ENCODE measurements at regions not wholly inside any gene's neighbourhood (a gene's known extent, or its start where the extent isn't known, plus 50 kb on each side); places are given as distances from the start of the nearest gene placed in this dataset.
A peak's percentile ranks its signal among the peaks of the same experiment; 100 is the strongest.

DNA sequence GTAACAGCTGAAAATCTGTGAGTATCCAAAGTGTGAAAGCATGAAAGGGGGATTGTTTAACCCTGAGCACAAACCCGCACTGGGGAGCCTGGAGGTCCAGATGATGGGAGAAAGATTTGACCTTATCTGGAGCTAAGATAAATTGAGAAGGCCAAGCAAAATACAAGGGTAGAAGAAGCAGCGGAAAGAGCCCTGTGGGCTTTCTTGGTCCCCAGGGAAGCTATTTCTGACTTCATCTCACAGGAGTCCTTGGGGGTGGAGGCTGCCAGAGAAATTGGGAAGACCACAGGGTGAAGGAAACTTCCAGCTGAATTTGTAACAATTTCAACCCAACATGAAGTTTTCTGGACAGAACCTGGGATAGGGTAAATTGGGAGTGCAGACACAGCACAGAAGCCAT, 476.9 kb downstream of the MMUT start:
- no peak overlapping the region for H3K27ac ChIP-seq (ENCODE audit: control insufficient read depth, insufficient read depth)
- H3K9me3 ChIP-seq (replicated peaks; ENCODE audit: control insufficient read depth, insufficient read depth, low read length), result no peaks in the 10 kb centered on the region; the same call in 2 of the 3 replicates
- ChIA-PET CTCF (no interaction called here), POLR2A (no interaction called here), SMC1A (ENCODE audit: uncharacterized antibody, unreplicated experiment) (no interaction called here), RAD21 (ENCODE audit: unreplicated experiment) (no interaction called here)
- WGBS (ENCODE audit: insufficient coverage, insufficient replicate concordance, low lambda C conversion rate, missing lambda C conversion rate), result 45% methylated on average over 2 of the region's 2 CpGs
- no peak overlapping the region for H3K4me3 ChIP-seq
- TF ChIP-seq MEF2B (IDR thresholded peaks at IDR 0.05; ENCODE audit: partially characterized antibody, poor library complexity, severe bottlenecking) (peak; percentile 52), EZH2 (IDR thresholded peaks at IDR 0.05; ENCODE audit: borderline replicate concordance, control insufficient read depth, low read depth, low read length) (no peak)
- H3K36me3 ChIP-seq (ENCODE audit: control insufficient read depth in 2 of 2, insufficient read depth in 2 of 2, low read length in 1 of 2), result no peaks in the 10 kb centered on the region
- BruUV-seq (replicated peaks), result no TSS peak
- no peaks in the 10 kb centered on the region for H3K79me2 ChIP-seq (ENCODE audit: control insufficient read depth, insufficient read depth, low read length)
- H4K20me1 ChIP-seq (ENCODE audit: control insufficient read depth, insufficient read depth), result no peaks in the 10 kb centered on the region
- in situ Hi-C loops (cut with MboI) (no loop called here), intact Hi-C loops (cut with micrococcal nuclease; ENCODE audit: unreplicated experiment) (no loop called here)
- H3K4me1 ChIP-seq (ENCODE audit: control insufficient read depth, insufficient read depth, low read length), result no peaks in the 10 kb centered on the region
- no peak for ATAC-seq
- no peak overlapping the region for H2AFZ ChIP-seq (ENCODE audit: control insufficient read depth, low read depth, low read length)
- no peaks in the 10 kb centered on the region for H3K27me3 ChIP-seq (replicated peaks in 1 of 2; ENCODE audit: control insufficient read depth in 2 of 2, insufficient read depth in 2 of 2, low read length in 1 of 2)
- no peak for DNase-seq (ENCODE audit: low read depth, low spot score)
- no peak overlapping the region for H3K9ac ChIP-seq (ENCODE audit: control insufficient read depth, insufficient read depth, low read length)
- H3K4me2 ChIP-seq (ENCODE audit: control insufficient read depth, insufficient read depth), result no peak overlapping the region
- no peak for FAIRE-seq

DNA sequence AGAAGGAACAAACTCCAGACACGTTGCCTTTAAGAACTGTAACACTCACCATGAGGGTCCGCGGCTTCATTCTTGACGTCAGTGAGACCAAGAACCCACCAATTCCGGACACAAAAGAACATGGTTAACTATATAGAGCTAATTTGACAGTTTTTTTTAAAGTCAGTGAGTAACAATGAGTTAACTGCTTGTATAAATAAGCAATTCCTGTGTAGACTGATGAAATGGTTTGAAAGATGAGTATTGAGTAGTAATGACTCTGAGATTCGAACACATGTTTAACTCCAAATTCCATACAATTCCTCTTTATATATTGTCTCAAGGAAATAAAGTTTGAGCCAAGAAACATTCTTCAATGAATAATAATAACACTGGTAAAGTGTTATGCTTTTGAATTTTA, 478.0 kb downstream of the MMUT start:
- intact Hi-C loops (cut with micrococcal nuclease; ENCODE audit: unreplicated experiment) (no loop called here), in situ Hi-C loops (cut with MboI) (no loop called here)
- H3K27me3 ChIP-seq (replicated peaks in 1 of 2; ENCODE audit: control insufficient read depth in 2 of 2, insufficient read depth in 2 of 2, low read length in 1 of 2), result no peaks in the 10 kb centered on the region
- DNase-seq (ENCODE audit: low read depth, low spot score) (no peak), ATAC-seq (no peak), FAIRE-seq (no peak)
- CTCF ChIA-PET, result no interaction called here
- no peaks in the 10 kb centered on the region for H3K4me1 ChIP-seq (ENCODE audit: control insufficient read depth, insufficient read depth, low read length)
- H3K9me3 ChIP-seq (replicated peaks; ENCODE audit: control insufficient read depth, insufficient read depth, low read length), result no peaks in the 10 kb centered on the region; the same call in 2 of the 3 replicates
- no peaks in the 10 kb centered on the region for H3K79me2 ChIP-seq (ENCODE audit: control insufficient read depth, insufficient read depth, low read length)
- WGBS (ENCODE audit: insufficient coverage, insufficient replicate concordance, low lambda C conversion rate, missing lambda C conversion rate), result 40% methylated on average over 6 of the region's 6 CpGs
- H2AFZ ChIP-seq (ENCODE audit: control insufficient read depth, low read depth, low read length), result no peak overlapping the region
- no peak overlapping the region for H3K27ac ChIP-seq (ENCODE audit: control insufficient read depth, insufficient read depth)
- H4K20me1 ChIP-seq (ENCODE audit: control insufficient read depth, insufficient read depth), result no peaks in the 10 kb centered on the region
- no TSS peak for BruUV-seq (replicated peaks)
- RAD21 ChIA-PET (ENCODE audit: unreplicated experiment), result no interaction called here
- no peaks in the 10 kb centered on the region for H3K36me3 ChIP-seq (ENCODE audit: control insufficient read depth in 2 of 2, insufficient read depth in 2 of 2, low read length in 1 of 2)
- SMC1A ChIA-PET (ENCODE audit: uncharacterized antibody, unreplicated experiment), result no interaction called here
- no peak overlapping the region for H3K9ac ChIP-seq (ENCODE audit: control insufficient read depth, insufficient read depth, low read length)
- no peak overlapping the region for H3K4me2 ChIP-seq (ENCODE audit: control insufficient read depth, insufficient read depth)
- no peak overlapping the region for H3K4me3 ChIP-seq
- POLR2A ChIA-PET, result no interaction called here
- TF ChIP-seq, protein P1, sequence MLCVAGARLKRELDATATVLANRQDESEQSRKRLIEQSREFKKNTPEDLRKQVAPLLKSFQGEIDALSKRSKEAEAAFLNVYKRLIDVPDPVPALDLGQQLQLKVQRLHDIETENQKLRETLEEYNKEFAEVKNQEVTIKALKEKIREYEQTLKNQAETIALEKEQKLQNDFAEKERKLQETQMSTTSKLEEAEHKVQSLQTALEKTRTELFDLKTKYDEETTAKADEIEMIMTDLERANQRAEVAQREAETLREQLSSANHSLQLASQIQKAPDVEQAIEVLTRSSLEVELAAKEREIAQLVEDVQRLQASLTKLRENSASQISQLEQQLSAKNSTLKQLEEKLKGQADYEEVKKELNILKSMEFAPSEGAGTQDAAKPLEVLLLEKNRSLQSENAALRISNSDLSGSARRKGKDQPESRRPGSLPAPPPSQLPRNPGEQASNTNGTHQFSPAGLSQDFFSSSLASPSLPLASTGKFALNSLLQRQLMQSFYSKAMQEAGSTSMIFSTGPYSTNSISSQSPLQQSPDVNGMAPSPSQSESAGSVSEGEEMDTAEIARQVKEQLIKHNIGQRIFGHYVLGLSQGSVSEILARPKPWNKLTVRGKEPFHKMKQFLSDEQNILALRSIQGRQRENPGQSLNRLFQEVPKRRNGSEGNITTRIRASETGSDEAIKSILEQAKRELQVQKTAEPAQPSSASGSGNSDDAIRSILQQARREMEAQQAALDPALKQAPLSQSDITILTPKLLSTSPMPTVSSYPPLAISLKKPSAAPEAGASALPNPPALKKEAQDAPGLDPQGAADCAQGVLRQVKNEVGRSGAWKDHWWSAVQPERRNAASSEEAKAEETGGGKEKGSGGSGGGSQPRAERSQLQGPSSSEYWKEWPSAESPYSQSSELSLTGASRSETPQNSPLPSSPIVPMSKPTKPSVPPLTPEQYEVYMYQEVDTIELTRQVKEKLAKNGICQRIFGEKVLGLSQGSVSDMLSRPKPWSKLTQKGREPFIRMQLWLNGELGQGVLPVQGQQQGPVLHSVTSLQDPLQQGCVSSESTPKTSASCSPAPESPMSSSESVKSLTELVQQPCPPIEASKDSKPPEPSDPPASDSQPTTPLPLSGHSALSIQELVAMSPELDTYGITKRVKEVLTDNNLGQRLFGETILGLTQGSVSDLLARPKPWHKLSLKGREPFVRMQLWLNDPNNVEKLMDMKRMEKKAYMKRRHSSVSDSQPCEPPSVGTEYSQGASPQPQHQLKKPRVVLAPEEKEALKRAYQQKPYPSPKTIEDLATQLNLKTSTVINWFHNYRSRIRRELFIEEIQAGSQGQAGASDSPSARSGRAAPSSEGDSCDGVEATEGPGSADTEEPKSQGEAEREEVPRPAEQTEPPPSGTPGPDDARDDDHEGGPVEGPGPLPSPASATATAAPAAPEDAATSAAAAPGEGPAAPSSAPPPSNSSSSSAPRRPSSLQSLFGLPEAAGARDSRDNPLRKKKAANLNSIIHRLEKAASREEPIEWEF (IDR thresholded peaks at IDR 0.05; ENCODE audit: insufficient replicate concordance, low read depth, low read length), result no peak
- TF ChIP-seq NFIC (IDR thresholded peaks at IDR 0.05; ENCODE audit: low read depth, low read length) (no peak), POLR2AphosphoS5 (IDR thresholded peaks at IDR 0.05; ENCODE audit: low read length) (no peak)
- TF ChIP-seq, protein P2, sequence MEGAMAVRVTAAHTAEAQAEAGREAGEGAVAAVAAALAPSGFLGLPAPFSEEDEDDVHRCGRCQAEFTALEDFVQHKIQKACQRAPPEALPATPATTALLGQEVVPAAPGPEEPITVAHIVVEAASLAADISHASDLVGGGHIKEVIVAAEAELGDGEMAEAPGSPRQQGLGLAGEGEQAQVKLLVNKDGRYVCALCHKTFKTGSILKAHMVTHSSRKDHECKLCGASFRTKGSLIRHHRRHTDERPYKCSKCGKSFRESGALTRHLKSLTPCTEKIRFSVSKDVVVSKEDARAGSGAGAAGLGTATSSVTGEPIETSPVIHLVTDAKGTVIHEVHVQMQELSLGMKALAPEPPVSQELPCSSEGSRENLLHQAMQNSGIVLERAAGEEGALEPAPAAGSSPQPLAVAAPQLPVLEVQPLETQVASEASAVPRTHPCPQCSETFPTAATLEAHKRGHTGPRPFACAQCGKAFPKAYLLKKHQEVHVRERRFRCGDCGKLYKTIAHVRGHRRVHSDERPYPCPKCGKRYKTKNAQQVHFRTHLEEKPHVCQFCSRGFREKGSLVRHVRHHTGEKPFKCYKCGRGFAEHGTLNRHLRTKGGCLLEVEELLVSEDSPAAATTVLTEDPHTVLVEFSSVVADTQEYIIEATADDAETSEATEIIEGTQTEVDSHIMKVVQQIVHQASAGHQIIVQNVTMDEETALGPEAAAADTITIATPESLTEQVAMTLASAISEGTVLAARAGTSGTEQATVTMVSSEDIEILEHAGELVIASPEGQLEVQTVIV (IDR thresholded peaks at IDR 0.05; ENCODE audit: borderline replicate concordance, partially characterized antibody), result no peak
- TF ChIP-seq, protein P3, sequence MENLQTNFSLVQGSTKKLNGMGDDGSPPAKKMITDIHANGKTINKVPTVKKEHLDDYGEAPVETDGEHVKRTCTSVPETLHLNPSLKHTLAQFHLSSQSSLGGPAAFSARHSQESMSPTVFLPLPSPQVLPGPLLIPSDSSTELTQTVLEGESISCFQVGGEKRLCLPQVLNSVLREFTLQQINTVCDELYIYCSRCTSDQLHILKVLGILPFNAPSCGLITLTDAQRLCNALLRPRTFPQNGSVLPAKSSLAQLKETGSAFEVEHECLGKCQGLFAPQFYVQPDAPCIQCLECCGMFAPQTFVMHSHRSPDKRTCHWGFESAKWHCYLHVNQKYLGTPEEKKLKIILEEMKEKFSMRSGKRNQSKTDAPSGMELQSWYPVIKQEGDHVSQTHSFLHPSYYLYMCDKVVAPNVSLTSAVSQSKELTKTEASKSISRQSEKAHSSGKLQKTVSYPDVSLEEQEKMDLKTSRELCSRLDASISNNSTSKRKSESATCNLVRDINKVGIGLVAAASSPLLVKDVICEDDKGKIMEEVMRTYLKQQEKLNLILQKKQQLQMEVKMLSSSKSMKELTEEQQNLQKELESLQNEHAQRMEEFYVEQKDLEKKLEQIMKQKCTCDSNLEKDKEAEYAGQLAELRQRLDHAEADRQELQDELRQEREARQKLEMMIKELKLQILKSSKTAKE (IDR thresholded peaks at IDR 0.05; ENCODE audit: low read depth, poor library complexity, severe bottlenecking), result no peak

Data from GM12878 (cell line).